GM18907 (cell line): ENCODE measurements at regions not wholly inside any gene's neighbourhood (a gene's known extent, or its start where the extent isn't known, plus 50 kb on each side); places are given as distances from the start of the nearest gene placed in this dataset.
"Not testable (repeated sequence)": the region's sequence is repeated elsewhere in the genome, so short reads cannot be mapped to it uniquely, and the experiment has no call there.

ENCODE experiments used
- ATAC-seq: cut with Tn5 transposase; IDR thresholded peaks from one replicate; pipeline ENCODE4 v1.9.1; 2021; ENCODE audit warnings: mild to moderate bottlenecking, moderate library complexity; ENCODE audit not compliant: unreplicated experiment

GRCh38 chr2:16102976-16103380 is 162.6 kb downstream of the MYCN start:
- ATAC-seq, result no peak

GRCh38 chr2:16102358-16102975 is 162.1 kb downstream of the MYCN start:
- ATAC-seq, result no peak

GRCh38 chr2:16101196-16101595 is 160.8 kb downstream of the MYCN start:
- no peak for ATAC-seq

GRCh38 chr2:16100006-16100405 is 159.7 kb downstream of the MYCN start:
- no peak for ATAC-seq

- no peak for ATAC-seq
Observed at GRCh38 chr2:16099326-16099725, 159.0 kb downstream of the MYCN start.

GRCh38 chr2:16096962-16097361 is 156.6 kb downstream of the MYCN start:
- no peak for ATAC-seq

GRCh38 chr2:16095483-16095882 is 155.1 kb downstream of the MYCN start:
- not testable (repeated sequence) for ATAC-seq

GRCh38 chr2:16094811-16095210 is 154.5 kb downstream of the MYCN start:
- ATAC-seq, result no peak

GRCh38 chr2:16093639-16094529 is 153.5 kb downstream of the MYCN start:
- ATAC-seq, result no peak

GRCh38 chr2:16092861-16093638 is 152.7 kb downstream of the MYCN start:
- ATAC-seq, result no peak

- no peak for ATAC-seq
Observed at GRCh38 chr2:16091576-16092282, 151.4 kb downstream of the MYCN start.

GRCh38 chr2:16090650-16091575 is 150.6 kb downstream of the MYCN start:
- no peak for ATAC-seq

GRCh38 chr2:16089491-16089890 is 149.1 kb downstream of the MYCN start:
- ATAC-seq, result not testable (repeated sequence)

GRCh38 chr2:16088802-16089112 is 148.4 kb downstream of the MYCN start:
- ATAC-seq, result no peak

GRCh38 chr2:16088035-16088801 is 147.9 kb downstream of the MYCN start:
- ATAC-seq, result no peak

- not testable (repeated sequence) for ATAC-seq
Observed at GRCh38 chr2:16086136-16086535, 145.8 kb downstream of the MYCN start.

- no peak for ATAC-seq
Observed at GRCh38 chr2:16085073-16085472, 144.7 kb downstream of the MYCN start.

- ATAC-seq, result no peak
Observed at GRCh38 chr2:16084274-16084673, 143.9 kb downstream of the MYCN start.

- ATAC-seq, result no peak
Observed at GRCh38 chr2:16082276-16082675, 141.9 kb downstream of the MYCN start.
